K562 (cell line): ENCODE measurements at regions not wholly inside any gene's neighbourhood (a gene's known extent, or its start where the extent isn't known, plus 50 kb on each side); places are given as distances from the start of the nearest gene placed in this dataset.

Experiments used
- HBP1 ChIP-seq: fragments of 450-650 bp; formaldehyde crosslinking; IDR thresholded peaks from 2 replicates; pipeline ENCODE4 v1.4.0; 2022; ENCODE audit warnings: missing genetic modification characterization
- KDM5B ChIP-seq: fragments of 200-600 bp; sonication (generic); IDR thresholded peaks from 2 replicates; pipeline ENCODE4 v1.6.1; 2012; ENCODE audit warnings: low read depth, mild to moderate bottlenecking, moderate library complexity, low read length, control low read depth, inconsistent platforms; ENCODE audit not compliant: insufficient replicate concordance
- L3MBTL2 ChIP-seq: fragments of 450-650 bp; IDR thresholded peaks from 2 replicates; pipeline ENCODE4 v1.6.1; 2016; ENCODE audit warnings: mild to moderate bottlenecking, moderate library complexity
- LARP7 ChIP-seq: fragments of 450-650 bp; IDR thresholded peaks from 2 replicates; pipeline ENCODE4 v1.6.1; 2016
- LCOR ChIP-seq: sonication (generic); formaldehyde crosslinking; IDR thresholded peaks from 2 replicates; pipeline ENCODE4 v1.8.0; 2022; ENCODE audit warnings: mild to moderate bottlenecking, missing genetic modification reagents
- MYNN ChIP-seq, 2 experiments: sonication (generic); formaldehyde crosslinking in 1 of 2; IDR thresholded peaks; 2 replicates each; pipeline versions ENCODE4 v1.5.0 to v1.6.1; 2016 to 2020; ENCODE audit warnings: antibody characterized with exemption in 1 of 2, missing genetic modification reagents in 1 of 2
- TF ChIP-seq, protein P1 (sequence below): fragments of 250-450 bp; sonication (Bioruptor Pico); IDR thresholded peaks from 2 replicates; pipeline ENCODE4 v1.5.0; 2020; ENCODE audit warnings: mild to moderate bottlenecking
- TF ChIP-seq, protein P2 (sequence below): fragments of 450-650 bp; IDR thresholded peaks from 2 replicates; pipeline ENCODE4 v1.6.1; 2014; ENCODE audit warnings: low read depth, mild to moderate bottlenecking, moderate library complexity, borderline replicate concordance

GRCh38 chr11:11722246-11722645, 100.4 kb upstream of the GALNT18 start (continued):
- TF ChIP-seq, protein P1, sequence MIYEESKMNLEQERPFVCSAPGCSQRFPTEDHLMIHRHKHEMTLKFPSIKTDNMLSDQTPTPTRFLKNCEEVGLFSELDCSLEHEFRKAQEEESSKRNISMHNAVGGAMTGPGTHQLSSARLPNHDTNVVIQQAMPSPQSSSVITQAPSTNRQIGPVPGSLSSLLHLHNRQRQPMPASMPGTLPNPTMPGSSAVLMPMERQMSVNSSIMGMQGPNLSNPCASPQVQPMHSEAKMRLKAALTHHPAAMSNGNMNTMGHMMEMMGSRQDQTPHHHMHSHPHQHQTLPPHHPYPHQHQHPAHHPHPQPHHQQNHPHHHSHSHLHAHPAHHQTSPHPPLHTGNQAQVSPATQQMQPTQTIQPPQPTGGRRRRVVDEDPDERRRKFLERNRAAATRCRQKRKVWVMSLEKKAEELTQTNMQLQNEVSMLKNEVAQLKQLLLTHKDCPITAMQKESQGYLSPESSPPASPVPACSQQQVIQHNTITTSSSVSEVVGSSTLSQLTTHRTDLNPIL (CRISPR knock-in tag): no peak
- no peak for TF ChIP-seq MYNN (IDR thresholded peaks at IDR 0.05)
- TF ChIP-seq MYNN (CRISPR knock-in tag; IDR thresholded peaks at IDR 0.05): no peak
- TF ChIP-seq, protein P2, sequence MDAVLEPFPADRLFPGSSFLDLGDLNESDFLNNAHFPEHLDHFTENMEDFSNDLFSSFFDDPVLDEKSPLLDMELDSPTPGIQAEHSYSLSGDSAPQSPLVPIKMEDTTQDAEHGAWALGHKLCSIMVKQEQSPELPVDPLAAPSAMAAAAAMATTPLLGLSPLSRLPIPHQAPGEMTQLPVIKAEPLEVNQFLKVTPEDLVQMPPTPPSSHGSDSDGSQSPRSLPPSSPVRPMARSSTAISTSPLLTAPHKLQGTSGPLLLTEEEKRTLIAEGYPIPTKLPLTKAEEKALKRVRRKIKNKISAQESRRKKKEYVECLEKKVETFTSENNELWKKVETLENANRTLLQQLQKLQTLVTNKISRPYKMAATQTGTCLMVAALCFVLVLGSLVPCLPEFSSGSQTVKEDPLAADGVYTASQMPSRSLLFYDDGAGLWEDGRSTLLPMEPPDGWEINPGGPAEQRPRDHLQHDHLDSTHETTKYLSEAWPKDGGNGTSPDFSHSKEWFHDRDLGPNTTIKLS: no peak
- TF ChIP-seq LARP7: no peak
- TF ChIP-seq LCOR (CRISPR knock-in tag): no peak
- TF ChIP-seq L3MBTL2: no peak
- no peak for TF ChIP-seq HBP1
- no peak for TF ChIP-seq KDM5B
